OCI-M2 (cell line): ENCODE measurements at regions not wholly inside any gene's neighbourhood (a gene's known extent, or its start where the extent isn't known, plus 50 kb on each side); places are given as distances from the start of the nearest gene placed in this dataset.

ENCODE experiments used
- DNase-seq: peaks from one replicate; lab custom pipeline; 2025; ENCODE audit not compliant: unreplicated experiment; lab: John Stamatoyannopoulos, UW

- no peak for DNase-seq
These were observed 63.9 kb upstream of the SLCO4A1 start for GRCh38 chr20:62578294-62578897.

GRCh38 chr20:62580052-62580451 lies 62.3 kb upstream of the SLCO4A1 start:
- DNase-seq: no peak

GRCh38 chr20:62580733-62581132 lies 61.6 kb upstream of the SLCO4A1 start:
- DNase-seq: no peak

- no peak for DNase-seq
These were observed 61.0 kb upstream of the SLCO4A1 start for GRCh38 chr20:62581308-62581707.

GRCh38 chr20:62581806-62582205 lies 60.5 kb upstream of the SLCO4A1 start:
- DNase-seq: no peak

GRCh38 chr20:62583424-62583920 lies 58.8 kb upstream of the SLCO4A1 start:
- no peak for DNase-seq

- DNase-seq: no peak
These were observed 57.4 kb upstream of the SLCO4A1 start for GRCh38 chr20:62584671-62585460.

- no peak for DNase-seq
These were observed 56.8 kb upstream of the SLCO4A1 start for GRCh38 chr20:62585461-62585970.

GRCh38 chr20:62586799-62587198 lies 55.5 kb upstream of the SLCO4A1 start:
- no peak for DNase-seq

GRCh38 chr20:62587757-62588402 lies 54.4 kb upstream of the SLCO4A1 start:
- DNase-seq: no peak

- DNase-seq: no peak
These were observed 53.7 kb upstream of the SLCO4A1 start for GRCh38 chr20:62588458-62589149.

GRCh38 chr20:62589150-62589498 lies 53.2 kb upstream of the SLCO4A1 start:
- no peak for DNase-seq

- no peak for DNase-seq
These were observed 52.6 kb upstream of the SLCO4A1 start for GRCh38 chr20:62589720-62590119.

- no peak for DNase-seq
These were observed 51.8 kb upstream of the SLCO4A1 start for GRCh38 chr20:62590309-62591121.

GRCh38 chr20:62591122-62591468 lies 51.2 kb upstream of the SLCO4A1 start:
- no peak for DNase-seq

GRCh38 chr20:62591591-62591990 lies 50.7 kb upstream of the SLCO4A1 start:
- no peak for DNase-seq
